ENCODE measurements at regions not wholly inside any gene's neighbourhood (a gene's known extent, or its start where the extent isn't known, plus 50 kb on each side); places are given as distances from the start of the nearest gene placed in this dataset.

DNA sequence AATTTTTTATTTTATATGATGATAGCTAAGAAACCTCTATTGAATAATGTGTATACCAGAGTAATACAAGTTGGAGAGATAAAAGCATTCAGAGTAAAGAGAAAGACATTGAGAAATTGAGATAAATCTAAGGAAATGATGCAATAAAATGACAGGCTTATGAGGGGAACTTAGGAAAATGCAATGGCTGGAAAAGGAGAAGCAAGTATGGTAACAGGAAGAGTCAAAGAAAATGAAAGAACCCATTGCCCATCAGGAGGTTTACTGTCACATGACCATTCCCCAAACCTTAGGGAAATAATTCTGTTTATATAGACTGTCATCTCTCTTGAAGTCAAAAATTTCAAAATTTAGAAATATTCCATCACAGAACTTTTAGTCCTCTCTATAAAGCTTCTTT lies 808.0 kb upstream of the PRR20A start (continued):
- no peak for TF ChIP-seq CBX8 (IDR thresholded peaks at IDR 0.05; ENCODE audit: borderline replicate concordance, low read depth, low read length)
- no peak for TF ChIP-seq TAF7 (optimal IDR thresholded peaks at IDR 0.05; ENCODE audit: borderline replicate concordance, low read depth, low read length)
- TF ChIP-seq BCL11A (IDR thresholded peaks at IDR 0.05; ENCODE audit: low read depth in 2 of 2, low read length in 2 of 2) = no peak
- TF ChIP-seq HDAC2 (IDR thresholded peaks at IDR 0.05; ENCODE audit: borderline replicate concordance in 1 of 2, low read depth in 2 of 2, low read length in 2 of 2) = no peak

Data from H1 (cell line).